GM19395 (cell line): ENCODE measurements at regions not wholly inside any gene's neighbourhood (a gene's known extent, or its start where the extent isn't known, plus 50 kb on each side); places are given as distances from the start of the nearest gene placed in this dataset.

Experiments used
- ATAC-seq: cut with Tn5 transposase; IDR thresholded peaks from one replicate; pipeline ENCODE4 v1.9.1; 2021; ENCODE audit warnings: mild to moderate bottlenecking, moderate library complexity; ENCODE audit not compliant: unreplicated experiment

GRCh38 chr5:2125171-2125900 is 242.6 kb upstream of the IRX4 start:
- ATAC-seq: no peak

GRCh38 chr5:2124434-2125170 is 241.9 kb upstream of the IRX4 start:
- ATAC-seq: no peak

DNA sequence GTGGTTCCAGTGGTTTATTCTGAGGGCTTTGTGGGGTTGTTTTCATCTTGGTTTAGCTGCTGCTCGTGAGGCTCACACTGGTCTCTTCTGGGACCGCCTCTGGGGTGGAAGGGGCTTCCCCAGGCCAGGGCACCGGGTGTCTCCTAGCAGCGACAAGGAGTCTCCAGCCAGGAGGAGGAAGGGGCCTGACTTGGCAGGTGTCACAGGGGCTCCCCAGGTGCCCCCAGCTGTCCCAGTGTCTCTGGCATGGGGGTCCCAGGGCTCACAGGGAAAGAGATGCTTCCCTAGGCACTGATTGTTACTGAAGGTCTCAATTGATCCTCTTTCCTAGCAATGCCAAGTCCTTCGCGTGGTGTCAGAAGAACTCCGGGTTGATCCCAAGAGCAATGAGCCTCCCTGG is 241.1 kb upstream of the IRX4 start:
- no peak for ATAC-seq

DNA sequence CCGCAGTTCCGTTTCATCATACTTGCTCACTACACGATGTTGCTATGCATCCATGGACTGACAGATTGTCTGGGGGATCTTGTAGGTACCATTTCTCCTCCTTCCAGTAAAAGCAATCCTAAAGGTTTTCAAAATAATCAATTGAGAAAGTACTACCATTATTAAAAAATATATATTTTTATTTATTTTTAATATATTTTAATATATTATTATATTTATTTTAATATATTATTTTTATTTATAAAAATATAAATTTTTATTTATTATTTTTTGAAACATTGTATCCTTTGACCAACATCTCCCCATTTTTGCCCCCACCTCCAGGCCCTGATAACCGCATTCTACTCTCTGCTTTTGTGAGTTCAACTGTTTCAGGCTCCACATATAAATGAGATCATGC is 237.6 kb upstream of the IRX4 start:
- ATAC-seq: no peak

GRCh38 chr5:2119573-2119972 is 236.8 kb upstream of the IRX4 start:
- no peak for ATAC-seq

DNA sequence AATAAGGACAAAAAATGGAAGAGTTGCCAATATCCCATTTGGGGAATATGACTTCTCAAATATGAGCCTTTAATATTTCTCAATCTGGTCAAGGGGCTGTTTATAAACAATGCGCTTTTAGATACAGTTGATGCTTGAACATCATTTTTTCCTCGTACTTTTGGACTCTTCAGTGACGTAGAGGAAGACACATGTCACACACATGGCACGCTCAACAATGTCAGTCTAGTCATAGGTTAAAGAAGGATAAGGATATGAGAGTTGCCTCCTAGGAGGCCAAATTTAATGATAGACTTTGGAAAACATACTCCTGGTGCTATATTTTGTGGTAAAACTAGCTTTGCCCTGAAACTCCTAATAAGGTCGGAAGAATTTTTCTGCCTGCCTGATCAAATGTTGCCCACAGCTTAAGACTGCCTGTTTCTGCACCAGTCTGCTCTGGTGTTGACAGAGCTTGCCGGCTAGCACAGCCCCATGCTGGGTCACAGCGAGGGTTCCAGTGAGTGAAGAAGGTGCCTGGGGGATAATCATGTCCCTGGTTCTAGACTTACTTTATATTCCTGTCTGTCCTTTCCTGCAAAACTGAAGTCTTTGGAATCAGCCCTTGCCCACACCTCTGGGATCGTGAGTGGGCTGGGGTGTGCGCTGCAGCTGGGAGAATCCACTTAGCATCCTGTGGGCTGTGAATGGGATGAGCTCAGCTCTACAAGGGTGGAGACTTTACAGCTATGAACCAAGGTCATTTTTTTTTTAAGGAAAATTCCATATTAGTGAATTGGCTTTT is 230.8 kb upstream of the IRX4 start:
- ATAC-seq: no peak

DNA sequence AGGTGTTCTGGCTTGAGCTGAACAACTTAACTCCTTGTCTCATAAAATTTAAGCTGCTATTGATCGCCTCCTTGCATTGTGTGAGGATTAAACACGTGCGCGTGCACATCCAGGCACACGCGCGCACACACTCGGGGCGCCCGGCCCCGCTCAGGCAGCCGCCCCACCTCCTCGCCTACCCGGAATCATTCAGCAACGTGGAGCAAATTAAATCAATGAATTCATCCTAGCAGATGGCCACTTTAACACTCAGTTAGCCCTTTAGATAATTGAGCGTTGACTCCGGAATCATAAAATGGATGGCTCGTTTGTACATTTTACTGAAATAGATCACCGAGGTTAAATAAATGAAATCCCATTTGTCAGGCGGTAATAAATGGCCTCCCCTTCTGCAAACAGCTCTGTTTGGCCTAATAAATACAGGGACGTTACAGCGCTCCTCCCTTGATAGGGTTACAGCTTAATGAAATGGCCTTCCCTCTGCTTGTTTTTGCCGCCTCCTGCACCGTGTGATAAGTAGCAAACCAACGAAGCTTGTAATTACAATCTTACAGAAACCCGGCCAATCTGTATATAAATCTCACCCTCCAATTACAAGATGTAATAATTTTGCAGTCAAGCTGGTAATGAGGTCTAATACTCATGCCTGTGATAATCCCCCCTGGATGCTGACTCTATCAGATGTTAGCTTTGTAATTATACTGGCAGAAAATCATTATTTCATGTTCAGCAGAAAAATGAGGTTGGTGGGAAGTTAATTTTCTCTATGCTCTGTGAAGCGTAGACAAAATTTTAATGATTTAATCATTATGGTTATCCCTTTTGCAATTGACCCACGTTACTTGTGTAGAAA is 229.7 kb upstream of the IRX4 start:
- ATAC-seq: no peak

- ATAC-seq: no peak
Observed at GRCh38 chr5:2111569-2112105, 228.9 kb upstream of the IRX4 start.

GRCh38 chr5:2110934-2111462 is 228.3 kb upstream of the IRX4 start:
- ATAC-seq: no peak

DNA sequence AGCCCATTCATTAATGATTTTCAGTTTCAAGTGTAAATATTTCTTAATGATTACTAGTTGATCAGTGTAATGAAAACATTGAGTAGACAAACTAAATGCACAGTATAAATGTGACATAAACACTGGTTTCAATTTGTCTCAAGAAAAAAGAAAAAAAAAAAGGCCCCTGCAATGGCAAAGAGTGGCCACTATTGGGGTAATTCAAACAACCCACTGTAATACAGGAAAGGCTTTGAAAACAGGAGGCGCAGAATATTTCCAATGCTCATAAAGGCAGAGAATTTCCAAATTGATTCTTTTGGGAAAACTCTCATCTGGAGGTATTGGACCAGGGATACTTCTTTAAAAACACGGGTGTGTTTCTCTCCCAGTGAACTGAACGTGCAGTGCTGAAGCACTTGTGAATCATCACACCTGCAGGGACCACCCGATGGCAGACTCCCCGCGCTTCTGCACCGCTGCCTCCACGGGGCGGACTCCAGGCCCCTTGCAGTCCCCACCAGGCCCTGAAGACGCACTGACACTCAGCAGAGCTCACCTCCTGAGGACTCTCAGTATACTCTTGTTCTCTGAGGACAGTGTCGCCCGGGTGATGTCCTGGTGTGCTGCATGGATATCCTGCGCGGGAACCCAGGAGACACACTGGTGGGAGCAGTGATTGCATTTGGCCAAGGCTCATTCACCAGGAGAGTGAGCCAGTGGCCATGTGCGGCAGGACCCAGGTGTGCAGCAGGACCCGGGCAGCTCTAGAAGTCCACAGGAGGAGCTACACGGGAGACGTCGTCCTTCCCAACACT is 227.6 kb upstream of the IRX4 start:
- ATAC-seq: no peak

DNA sequence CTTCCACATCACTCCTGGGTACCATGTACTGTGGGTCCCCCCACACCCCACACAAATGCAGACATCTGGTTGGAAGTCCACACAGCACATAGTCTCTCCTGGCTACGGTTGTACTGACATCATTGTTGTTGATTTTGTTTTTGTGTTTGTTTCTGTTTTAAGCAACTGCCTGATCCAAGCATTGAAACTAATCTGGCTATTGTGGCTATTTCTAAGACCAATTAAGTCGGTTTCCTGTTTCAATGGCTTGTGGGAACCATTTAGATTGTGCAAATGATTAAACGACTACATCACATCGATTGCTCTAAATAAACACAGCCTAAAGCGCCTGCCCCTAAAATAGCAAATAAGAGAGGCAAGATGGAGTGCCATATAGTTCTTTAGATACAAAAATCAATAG is 226.8 kb upstream of the IRX4 start:
- ATAC-seq: no peak

GRCh38 chr5:2106721-2107120 is 224.0 kb upstream of the IRX4 start:
- no peak for ATAC-seq

DNA sequence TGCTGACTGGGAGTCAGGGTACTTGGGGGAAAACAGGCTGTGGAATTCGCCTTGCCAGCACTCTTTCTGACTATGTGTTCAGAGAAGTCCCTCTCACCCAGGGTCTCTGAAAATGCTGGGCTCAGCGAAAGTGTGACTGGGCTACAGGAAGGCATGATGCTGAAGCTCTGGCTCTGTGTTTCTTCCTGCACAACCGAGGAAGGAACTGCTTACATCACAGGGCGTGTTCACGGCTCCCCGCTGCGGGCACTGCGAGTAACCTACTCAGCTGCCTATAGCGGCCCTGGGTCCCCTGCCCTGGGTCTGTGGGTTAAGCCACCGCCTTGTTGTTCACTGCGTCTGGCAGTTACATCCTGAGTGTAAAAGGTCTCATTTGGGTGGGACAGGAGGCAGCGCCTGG is 222.4 kb upstream of the IRX4 start:
- ATAC-seq: no peak

GRCh38 chr5:2103940-2104339 is 221.2 kb upstream of the IRX4 start:
- ATAC-seq: no peak

DNA sequence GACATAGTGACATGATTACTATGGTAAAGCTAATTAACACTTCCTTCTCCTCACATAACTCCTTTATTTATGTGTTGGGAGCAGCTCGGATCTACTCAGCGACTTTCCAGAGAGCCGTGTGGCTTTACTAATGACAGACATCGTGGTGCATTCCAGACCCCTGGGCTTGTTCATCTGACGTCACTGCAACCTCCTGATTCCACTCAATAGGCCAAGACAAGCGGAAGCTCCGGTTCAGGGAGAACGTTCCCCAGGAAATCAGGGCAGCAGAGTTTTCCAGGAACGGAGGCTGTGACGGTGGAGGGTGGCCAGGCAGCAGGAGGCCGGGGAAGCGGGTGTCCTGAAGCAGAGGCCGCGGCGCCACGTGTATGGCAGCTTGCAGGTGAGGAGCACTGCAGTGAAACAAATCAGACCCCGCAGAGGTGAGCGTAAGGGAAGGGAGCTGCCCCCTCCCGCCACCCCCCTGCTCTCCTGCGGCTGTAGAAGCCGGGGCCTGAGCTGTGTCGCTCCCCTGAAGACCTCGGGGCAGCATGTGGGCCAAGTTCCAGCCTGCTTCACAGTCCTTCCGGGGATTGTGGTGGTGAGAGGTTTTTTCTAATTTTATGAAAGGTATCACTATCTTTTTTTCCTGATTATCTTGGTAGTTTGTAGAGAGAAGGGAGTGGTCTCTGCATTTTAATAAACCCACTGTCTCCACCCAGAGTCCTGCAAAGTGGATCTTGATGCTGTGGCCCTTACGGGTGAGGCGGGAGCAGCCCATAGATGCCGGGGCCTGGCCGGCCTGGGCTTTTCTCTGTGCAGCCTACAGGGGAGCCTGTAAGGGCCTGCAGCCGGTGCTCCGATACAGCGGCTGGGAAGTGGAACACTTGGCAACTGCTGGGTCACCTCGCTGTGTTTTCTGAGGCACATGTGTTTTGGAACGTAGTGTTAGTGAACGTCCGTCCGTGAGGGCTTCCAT is 220.4 kb upstream of the IRX4 start:
- ATAC-seq: no peak

DNA sequence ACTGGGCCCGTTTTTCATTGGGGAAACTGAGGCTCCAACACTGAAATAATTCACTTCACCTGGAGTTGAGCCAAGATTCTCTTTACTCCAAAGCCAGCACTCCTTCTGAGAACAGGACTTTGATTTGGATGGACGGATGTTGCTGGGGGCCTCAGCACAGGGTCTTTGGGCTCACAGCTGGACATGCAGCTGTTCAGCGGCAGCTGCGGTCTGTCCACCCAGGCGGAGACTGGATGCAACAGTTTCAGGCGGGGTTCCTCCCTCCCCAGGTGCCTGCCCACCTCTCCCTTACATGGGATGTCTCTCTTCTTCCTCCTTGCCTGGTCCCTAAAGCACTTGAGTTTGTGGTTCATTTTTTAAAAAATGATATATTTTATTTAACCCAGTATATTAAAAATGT is 219.0 kb upstream of the IRX4 start:
- ATAC-seq: no peak

- ATAC-seq: no peak
Observed at GRCh38 chr5:2096887-2097505, 214.3 kb upstream of the IRX4 start.

- no peak for ATAC-seq
Observed at GRCh38 chr5:2095011-2095410, 212.3 kb upstream of the IRX4 start.
